ENCODE measurements at regions not wholly inside any gene's neighbourhood (a gene's known extent, or its start where the extent isn't known, plus 50 kb on each side); places are given as distances from the start of the nearest gene placed in this dataset.

DNA sequence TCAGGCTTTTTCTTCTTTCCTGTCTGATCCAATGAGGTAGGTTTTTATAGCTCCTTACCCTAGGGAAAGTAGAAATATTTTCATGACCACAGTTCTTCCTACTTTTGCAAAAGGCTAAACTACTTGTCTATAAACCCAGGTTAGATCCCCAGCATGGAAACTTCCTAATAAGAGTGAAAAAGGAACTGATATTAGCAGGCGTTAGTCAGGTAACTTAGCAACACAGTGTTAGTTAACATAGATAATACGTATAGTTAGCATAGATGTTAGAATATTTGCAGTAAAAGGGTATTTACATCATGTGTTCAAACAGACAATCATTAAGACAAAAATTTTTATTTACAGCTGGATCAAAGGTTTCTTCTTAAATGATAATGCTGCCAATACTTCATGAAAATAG is 162.9 kb upstream of the DAB2 start:
- Histone ChIP-seq H3K4me3 (ENCODE audit: low read depth, low read length, poor library complexity, severe bottlenecking) (no peak overlapping the region), H3K9me3 (ENCODE audit: low read length) (no peaks in the 10 kb centered on the region), H2AFZ (ENCODE audit: low read length) (no peak overlapping the region), H3K4me2 (ENCODE audit: low read length) (no peak overlapping the region), H3F3A (ENCODE audit: insufficient read depth, low read length) (no peaks in the 10 kb centered on the region), H3K79me2 (ENCODE audit: insufficient read depth, low read length) (no peaks in the 10 kb centered on the region), H4K20me1 (ENCODE audit: insufficient read depth, low read length) (no peaks in the 10 kb centered on the region), H3K27me3 (ENCODE audit: insufficient read depth, low read length) (no peaks in the 10 kb centered on the region), H3K9ac (ENCODE audit: low read length) (no peak overlapping the region), H3K4me1 (ENCODE audit: insufficient read depth, low read length, severe bottlenecking) (no peaks in the 10 kb centered on the region), H3K27ac (ENCODE audit: low read depth, low read length, poor library complexity, severe bottlenecking) (no peak overlapping the region), H3K36me3 (ENCODE audit: insufficient read depth, low read length) (no peaks in the 10 kb centered on the region), H3K9me2 (ENCODE audit: low read depth, low read length) (no peaks in the 10 kb centered on the region)
- TF ChIP-seq, protein P1, sequence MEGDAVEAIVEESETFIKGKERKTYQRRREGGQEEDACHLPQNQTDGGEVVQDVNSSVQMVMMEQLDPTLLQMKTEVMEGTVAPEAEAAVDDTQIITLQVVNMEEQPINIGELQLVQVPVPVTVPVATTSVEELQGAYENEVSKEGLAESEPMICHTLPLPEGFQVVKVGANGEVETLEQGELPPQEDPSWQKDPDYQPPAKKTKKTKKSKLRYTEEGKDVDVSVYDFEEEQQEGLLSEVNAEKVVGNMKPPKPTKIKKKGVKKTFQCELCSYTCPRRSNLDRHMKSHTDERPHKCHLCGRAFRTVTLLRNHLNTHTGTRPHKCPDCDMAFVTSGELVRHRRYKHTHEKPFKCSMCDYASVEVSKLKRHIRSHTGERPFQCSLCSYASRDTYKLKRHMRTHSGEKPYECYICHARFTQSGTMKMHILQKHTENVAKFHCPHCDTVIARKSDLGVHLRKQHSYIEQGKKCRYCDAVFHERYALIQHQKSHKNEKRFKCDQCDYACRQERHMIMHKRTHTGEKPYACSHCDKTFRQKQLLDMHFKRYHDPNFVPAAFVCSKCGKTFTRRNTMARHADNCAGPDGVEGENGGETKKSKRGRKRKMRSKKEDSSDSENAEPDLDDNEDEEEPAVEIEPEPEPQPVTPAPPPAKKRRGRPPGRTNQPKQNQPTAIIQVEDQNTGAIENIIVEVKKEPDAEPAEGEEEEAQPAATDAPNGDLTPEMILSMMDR (IDR thresholded peaks at IDR 0.05; ENCODE audit: low read length) = no peak
- no peak for TF ChIP-seq EZH2 (IDR thresholded peaks at IDR 0.05; ENCODE audit: borderline replicate concordance, low read length)

DNA sequence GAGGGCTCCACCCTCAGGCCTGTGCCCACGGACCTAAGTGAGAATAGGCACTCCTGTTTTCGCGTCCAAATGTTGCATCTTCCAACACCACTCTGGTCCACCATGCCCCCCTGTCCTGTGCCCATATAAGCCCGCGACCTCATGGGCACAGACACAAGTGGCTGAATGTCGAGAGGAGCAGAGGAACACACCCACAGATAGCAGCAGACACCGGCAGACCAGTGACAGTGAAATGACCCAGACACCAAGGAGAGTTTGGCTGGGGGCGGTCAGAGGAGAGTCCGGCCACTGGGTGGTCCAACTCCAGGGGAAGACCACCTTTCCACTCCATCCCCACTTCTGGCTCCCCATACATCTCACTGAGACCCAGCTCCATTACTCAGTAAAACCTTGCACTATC is 161.4 kb upstream of the DAB2 start:
- Histone ChIP-seq H3K27ac (ENCODE audit: low read depth, low read length, poor library complexity, severe bottlenecking) (no peak overlapping the region), H3K9me2 (ENCODE audit: low read depth, low read length) (no peaks in the 10 kb centered on the region), H2AFZ (ENCODE audit: low read length) (no peak overlapping the region), H3K9me3 (ENCODE audit: low read length) (no peaks in the 10 kb centered on the region), H4K20me1 (ENCODE audit: insufficient read depth, low read length) (no peaks in the 10 kb centered on the region), H3K4me3 (ENCODE audit: low read depth, low read length, poor library complexity, severe bottlenecking) (no peak overlapping the region), H3K36me3 (ENCODE audit: insufficient read depth, low read length) (no peaks in the 10 kb centered on the region), H3K27me3 (ENCODE audit: insufficient read depth, low read length) (no peaks in the 10 kb centered on the region; the same call in 1 of the 2 replicates), H3K4me2 (ENCODE audit: low read length) (no peak overlapping the region), H3K9ac (ENCODE audit: low read length) (no peak overlapping the region), H3K79me2 (ENCODE audit: insufficient read depth, low read length) (no peaks in the 10 kb centered on the region), H3K4me1 (ENCODE audit: insufficient read depth, low read length, severe bottlenecking) (no peaks in the 10 kb centered on the region), H3F3A (ENCODE audit: insufficient read depth, low read length) (no peaks in the 10 kb centered on the region)
- TF ChIP-seq, protein P1 (IDR thresholded peaks at IDR 0.05; ENCODE audit: low read length) = no peak
- no peak for TF ChIP-seq EZH2 (IDR thresholded peaks at IDR 0.05; ENCODE audit: borderline replicate concordance, low read length)

DNA sequence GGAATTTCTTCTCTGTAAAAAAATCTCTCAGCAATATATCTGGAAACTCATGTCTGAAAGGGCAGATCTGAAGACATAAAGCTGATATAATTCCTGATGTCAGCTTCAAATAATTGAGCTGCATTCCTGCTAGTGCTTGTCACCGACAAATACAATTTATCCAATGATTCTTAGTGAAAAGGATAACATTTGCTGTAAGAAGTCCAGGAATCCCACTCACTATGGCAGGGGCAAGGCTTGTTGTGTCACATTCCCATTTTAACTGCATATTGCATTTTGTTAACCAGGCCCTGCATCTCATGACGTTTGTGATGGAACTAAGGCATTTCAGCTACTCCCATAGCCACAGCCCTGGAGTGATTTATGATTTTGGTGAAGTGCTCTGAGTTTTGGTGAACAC is 160.1 kb upstream of the DAB2 start:
- no peaks in the 10 kb centered on the region; the same call in 1 of the 2 replicates for H3K27me3 ChIP-seq (ENCODE audit: insufficient read depth, low read length)
- H3F3A ChIP-seq (ENCODE audit: insufficient read depth, low read length) = no peaks in the 10 kb centered on the region
- no peak overlapping the region for H3K9ac ChIP-seq (ENCODE audit: low read length)
- H3K36me3 ChIP-seq (ENCODE audit: insufficient read depth, low read length) = no peaks in the 10 kb centered on the region
- H3K4me2 ChIP-seq (ENCODE audit: low read length) = no peak overlapping the region
- H4K20me1 ChIP-seq (ENCODE audit: insufficient read depth, low read length) = no peaks in the 10 kb centered on the region
- H3K79me2 ChIP-seq (ENCODE audit: insufficient read depth, low read length) = no peaks in the 10 kb centered on the region
- H3K9me3 ChIP-seq (ENCODE audit: low read length) = no peaks in the 10 kb centered on the region
- TF ChIP-seq EZH2 (IDR thresholded peaks at IDR 0.05; ENCODE audit: borderline replicate concordance, low read length) = no peak
- TF ChIP-seq, protein P1 (IDR thresholded peaks at IDR 0.05; ENCODE audit: low read length) = no peak
- H3K9me2 ChIP-seq (ENCODE audit: low read depth, low read length) = no peaks in the 10 kb centered on the region
- no peak overlapping the region for H3K4me3 ChIP-seq (ENCODE audit: low read depth, low read length, poor library complexity, severe bottlenecking)
- no peaks in the 10 kb centered on the region for H3K4me1 ChIP-seq (ENCODE audit: insufficient read depth, low read length, severe bottlenecking)
- H2AFZ ChIP-seq (ENCODE audit: low read length) = no peak overlapping the region
- no peak overlapping the region for H3K27ac ChIP-seq (ENCODE audit: low read depth, low read length, poor library complexity, severe bottlenecking)
